Vagina (tissue), 2 donors: ENCODE measurements at regions not wholly inside any gene's neighbourhood (a gene's known extent, or its start where the extent isn't known, plus 50 kb on each side); places are given as distances from the start of the nearest gene placed in this dataset.

ENCODE experiments used
- DNase-seq, 2 donors: peaks; one replicate each; pipeline ENCODE4 v3.0.0-alpha.2; 2017; ENCODE audit errors: extremely low spot score in 2 of 2
- H3K27ac ChIP-seq: fragments of 200-600 bp; sonication (generic); one replicate; pipeline ENCODE4 v1.5.1; 2019
- H3K27me3 ChIP-seq: fragments of 200-600 bp; sonication (generic); one replicate; pipeline ENCODE4 v1.5.1; 2019
- H3K36me3 ChIP-seq, 2 donors: fragments of 200-600 bp; sonication (generic); one replicate each; pipeline ENCODE4 v1.5.1; 2017 to 2019
- H3K4me1 ChIP-seq: fragments of 200-600 bp; sonication (generic); one replicate; pipeline ENCODE4 v1.5.1; 2019
- H3K4me3 ChIP-seq, 2 donors: fragments of 200-600 bp; sonication (generic); 1 replicate in 1 of 2; 2 replicates in 1 of 2; pipeline ENCODE4 v1.5.1; 2016 to 2019
- H3K9me3 ChIP-seq: fragments of 200-600 bp; sonication (generic); one replicate; pipeline ENCODE4 v1.5.1; 2019
- POLR2A ChIP-seq, 2 donors: fragments of 450-650 bp; IDR thresholded peaks; one replicate each; pipeline ENCODE4 v1.6.1; 2017; ENCODE audit warnings: antibody characterized with exemption in 2 of 2, mild to moderate bottlenecking in 2 of 2, moderate library complexity in 2 of 2
- POLR2AphosphoS5 ChIP-seq, 2 donors: sonication (generic); formaldehyde crosslinking; IDR thresholded peaks; one replicate each; pipeline ENCODE4 v1.9.0; 2017; ENCODE audit warnings: antibody characterized with exemption in 2 of 2, mild to moderate bottlenecking in 2 of 2, low read depth in 1 of 2; ENCODE audit not compliant: insufficient read depth in 1 of 2
- intact Hi-C: fragments of 100-400 bp; cut with DNase I; formaldehyde crosslinking; loops from one replicate; pipeline ENCODE4 v1.15.1; 2023
- TF ChIP-seq, protein P1 (sequence below), 3 experiments: fragments of 450-650 bp in 2 of 3; fragments of 200-600 bp in 1 of 3; sonication (generic) in 1 of 3; IDR thresholded peaks; one replicate each; pipeline ENCODE4 v1.5.1; 2017 to 2019; ENCODE audit warnings: antibody characterized with exemption in 3 of 3, mild to moderate bottlenecking in 2 of 3, moderate library complexity in 2 of 3

DNA sequence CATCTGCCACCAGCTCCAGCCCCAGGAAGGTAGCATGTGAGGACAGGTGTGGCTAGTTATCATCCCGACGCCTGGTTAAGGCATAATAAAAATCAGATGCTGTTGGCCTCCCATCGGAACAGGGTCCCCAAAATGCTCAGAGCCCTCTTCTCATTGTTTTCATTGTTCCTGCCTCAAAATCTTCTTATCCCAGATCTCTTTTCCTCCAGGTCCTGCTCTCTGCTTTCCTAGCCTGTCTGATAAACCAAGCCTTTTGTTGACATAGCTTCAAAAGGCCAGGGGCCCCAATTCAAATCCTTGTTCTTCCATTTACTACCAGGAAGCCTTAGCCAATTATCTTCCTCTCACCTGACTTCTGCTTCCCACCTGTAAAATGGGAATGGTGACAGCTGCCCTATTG, 130.1 kb upstream of the ADRA1B start:
- TF ChIP-seq POLR2A (IDR thresholded peaks at IDR 0.05) = no peak
- Histone ChIP-seq H3K9me3 (no peaks in the 10 kb centered on the region), H3K4me1 (peaks cover 23% of the 10 kb centered on the region), H3K27me3 (no peaks in the 10 kb centered on the region), H3K4me3 (no peak overlapping the region), H3K36me3 (no peaks in the 10 kb centered on the region), H3K27ac (no peak overlapping the region)
- peak; percentile 9 to 79 for DNase-seq
- intact Hi-C loops = loop anchor here (5.0 kb wide), 1 partner anchor 91 kb away; no protein-coding TSS in a partner anchor

DNA sequence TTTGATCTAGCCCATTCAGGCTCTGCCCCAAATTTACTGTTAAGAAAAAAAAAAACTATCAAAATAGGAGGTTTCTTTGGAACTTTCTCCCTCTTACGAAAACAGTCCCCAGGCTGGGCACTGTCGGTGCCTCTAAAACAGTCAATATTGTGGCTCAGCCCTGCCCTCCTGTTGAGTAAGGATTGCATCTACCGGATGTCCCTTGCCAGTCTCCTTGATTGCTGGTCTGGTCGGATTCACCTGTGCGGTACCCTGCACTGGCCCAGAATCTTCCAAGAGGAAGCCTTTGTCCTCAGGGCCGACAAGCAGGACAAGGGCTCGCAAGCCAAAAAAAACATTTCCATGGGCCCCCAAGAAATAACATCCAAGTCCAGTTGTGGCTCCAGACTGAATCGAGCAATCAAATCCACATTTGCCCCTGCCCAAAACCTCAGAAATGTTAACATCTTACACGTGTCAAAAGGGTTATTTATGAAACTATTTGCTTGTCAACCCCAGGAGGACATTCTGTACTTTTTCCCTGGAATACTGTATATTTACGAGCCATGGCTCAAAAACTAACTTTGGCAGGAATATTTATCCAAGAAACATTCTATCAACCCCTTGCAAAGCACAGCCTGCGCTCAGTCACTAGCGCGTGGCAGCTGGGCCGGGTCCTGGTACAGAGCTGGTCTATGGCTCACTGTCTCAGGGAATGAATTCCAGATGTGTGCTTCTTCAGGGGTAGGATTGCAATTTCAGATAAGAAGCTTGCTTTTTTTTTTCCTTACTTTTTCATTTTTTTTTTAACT, 129.2 kb upstream of the ADRA1B start:
- TF ChIP-seq POLR2AphosphoS5 (IDR thresholded peaks at IDR 0.05; ENCODE audit: insufficient read depth in 1 of 2, low read depth in 1 of 2) (no peak), POLR2A (IDR thresholded peaks at IDR 0.05) (no peak)
- TF ChIP-seq, protein P1, sequence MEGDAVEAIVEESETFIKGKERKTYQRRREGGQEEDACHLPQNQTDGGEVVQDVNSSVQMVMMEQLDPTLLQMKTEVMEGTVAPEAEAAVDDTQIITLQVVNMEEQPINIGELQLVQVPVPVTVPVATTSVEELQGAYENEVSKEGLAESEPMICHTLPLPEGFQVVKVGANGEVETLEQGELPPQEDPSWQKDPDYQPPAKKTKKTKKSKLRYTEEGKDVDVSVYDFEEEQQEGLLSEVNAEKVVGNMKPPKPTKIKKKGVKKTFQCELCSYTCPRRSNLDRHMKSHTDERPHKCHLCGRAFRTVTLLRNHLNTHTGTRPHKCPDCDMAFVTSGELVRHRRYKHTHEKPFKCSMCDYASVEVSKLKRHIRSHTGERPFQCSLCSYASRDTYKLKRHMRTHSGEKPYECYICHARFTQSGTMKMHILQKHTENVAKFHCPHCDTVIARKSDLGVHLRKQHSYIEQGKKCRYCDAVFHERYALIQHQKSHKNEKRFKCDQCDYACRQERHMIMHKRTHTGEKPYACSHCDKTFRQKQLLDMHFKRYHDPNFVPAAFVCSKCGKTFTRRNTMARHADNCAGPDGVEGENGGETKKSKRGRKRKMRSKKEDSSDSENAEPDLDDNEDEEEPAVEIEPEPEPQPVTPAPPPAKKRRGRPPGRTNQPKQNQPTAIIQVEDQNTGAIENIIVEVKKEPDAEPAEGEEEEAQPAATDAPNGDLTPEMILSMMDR (IDR thresholded peaks at IDR 0.05) = no peak
- Histone ChIP-seq H3K27ac (no peak overlapping the region), H3K9me3 (no peaks in the 10 kb centered on the region), H3K36me3 (no peaks in the 10 kb centered on the region), H3K4me3 (no peak overlapping the region), H3K4me1 (peaks cover 23% of the 10 kb centered on the region), H3K27me3 (no peaks in the 10 kb centered on the region)
- peak in 1 of 2 donors; percentile 88 for DNase-seq
- intact Hi-C loops = loop anchor here (5.0 kb wide), 1 partner anchor 90 kb away; no protein-coding TSS in a partner anchor

DNA sequence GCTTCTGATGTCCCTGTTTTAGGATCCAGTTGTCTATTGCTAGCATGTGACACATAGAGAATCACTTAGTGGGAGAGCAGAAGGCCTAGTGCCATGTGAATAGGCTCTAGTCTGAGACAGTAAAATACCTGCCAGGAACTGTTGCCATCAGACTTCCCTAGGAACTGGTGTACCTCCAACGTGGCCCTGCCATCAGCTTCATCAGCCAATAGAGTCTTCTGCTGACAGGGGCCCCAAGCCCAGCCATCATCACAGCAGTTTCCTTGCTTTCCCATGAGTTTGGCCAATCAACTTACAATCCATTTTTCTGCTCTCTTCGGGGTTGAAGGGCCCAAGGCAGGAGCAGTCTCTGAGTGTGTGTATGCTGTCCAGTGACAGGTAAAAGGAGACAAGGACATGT, 128.4 kb upstream of the ADRA1B start:
- no peak for TF ChIP-seq POLR2AphosphoS5 (IDR thresholded peaks at IDR 0.05; ENCODE audit: insufficient read depth in 1 of 2, low read depth in 1 of 2)
- no peak for TF ChIP-seq POLR2A (IDR thresholded peaks at IDR 0.05)
- TF ChIP-seq, protein P1 (IDR thresholded peaks at IDR 0.05) = no peak
- intact Hi-C loops = loop anchor here (5.0 kb wide), 1 partner anchor 89 kb away; no protein-coding TSS in a partner anchor

DNA sequence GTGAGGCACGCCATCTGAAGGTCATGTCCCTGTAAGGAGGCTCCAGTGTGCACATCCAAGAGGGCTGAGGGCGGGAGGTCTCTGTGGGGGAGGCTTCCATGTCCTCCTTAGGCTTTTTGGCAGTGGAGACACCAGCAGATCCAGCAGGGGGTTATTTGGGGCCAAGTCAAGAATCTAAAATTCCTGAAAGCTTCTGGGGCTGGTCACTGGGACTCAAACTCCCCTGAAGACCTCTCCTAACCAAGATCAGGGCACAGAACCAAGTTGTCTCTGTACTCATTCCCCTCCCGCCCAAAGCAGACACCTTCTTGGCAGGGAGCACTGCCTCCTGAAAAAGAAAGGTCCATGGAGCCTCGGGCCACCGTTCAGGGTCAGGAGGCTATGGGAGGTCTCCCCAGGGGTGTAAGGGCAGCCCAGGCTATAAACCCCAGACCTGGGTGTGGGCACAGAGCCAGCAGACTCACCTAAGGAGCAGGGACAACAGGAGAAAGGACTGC, 127.4 kb upstream of the ADRA1B start:
- H3K27ac ChIP-seq = no peak overlapping the region
- H3K36me3 ChIP-seq = no peaks in the 10 kb centered on the region
- H3K27me3 ChIP-seq = no peaks in the 10 kb centered on the region
- TF ChIP-seq POLR2AphosphoS5 (IDR thresholded peaks at IDR 0.05; ENCODE audit: insufficient read depth in 1 of 2, low read depth in 1 of 2) (no peak), POLR2A (IDR thresholded peaks at IDR 0.05) (no peak)
- TF ChIP-seq, protein P1 (IDR thresholded peaks at IDR 0.05) = no peak
- intact Hi-C loops = loop anchor here (5.0 kb wide), 1 partner anchor 88 kb away; no protein-coding TSS in a partner anchor
- H3K9me3 ChIP-seq = no peaks in the 10 kb centered on the region
- H3K4me1 ChIP-seq = peaks cover 23% of the 10 kb centered on the region
- no peak overlapping the region for H3K4me3 ChIP-seq
- peak in 1 of 2 donors; percentile 84 for DNase-seq

More for the DNA sequence above, 128.4 kb upstream of the ADRA1B start:
- peak; percentile 70 to 82 for DNase-seq
- H3K36me3 ChIP-seq = no peaks in the 10 kb centered on the region
- H3K27ac ChIP-seq = peak overlapping the region; percentile 57
- no peaks in the 10 kb centered on the region for H3K9me3 ChIP-seq
- H3K27me3 ChIP-seq = no peaks in the 10 kb centered on the region
- H3K4me1 ChIP-seq = peaks cover 23% of the 10 kb centered on the region
- no peak overlapping the region for H3K4me3 ChIP-seq

DNA sequence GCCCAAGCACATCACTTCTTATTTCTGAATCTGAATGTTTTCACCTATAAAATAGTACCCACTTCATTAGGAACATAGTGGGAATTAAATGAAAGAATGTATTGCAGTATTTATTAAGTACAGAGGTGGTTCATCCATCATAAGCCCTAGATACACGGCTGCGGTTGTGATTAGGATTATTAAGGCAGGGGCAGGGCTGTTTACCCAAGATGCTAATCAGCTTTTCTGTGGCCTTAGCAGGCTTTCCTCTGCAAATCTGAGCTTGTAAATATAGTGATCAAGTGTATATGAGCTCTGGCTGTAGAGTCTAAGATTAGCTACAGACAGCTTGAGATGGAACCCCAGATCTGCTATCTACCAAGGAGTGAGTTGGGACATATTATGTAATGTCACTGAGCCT, 124.1 kb upstream of the ADRA1B start:
- H3K4me1 ChIP-seq = peaks cover 17% of the 10 kb centered on the region
- no peak overlapping the region for H3K4me3 ChIP-seq
- TF ChIP-seq POLR2A (IDR thresholded peaks at IDR 0.05) (no peak), POLR2AphosphoS5 (IDR thresholded peaks at IDR 0.05; ENCODE audit: insufficient read depth in 1 of 2, low read depth in 1 of 2) (no peak)
- TF ChIP-seq, protein P1 (IDR thresholded peaks at IDR 0.05) = no peak
- H3K9me3 ChIP-seq = no peaks in the 10 kb centered on the region
- H3K27ac ChIP-seq = no peak overlapping the region
- DNase-seq = peak in 1 of 2 donors; percentile 22
- H3K27me3 ChIP-seq = no peaks in the 10 kb centered on the region
- intact Hi-C loops = no loop called here
- no peaks in the 10 kb centered on the region for H3K36me3 ChIP-seq
